ENCODE measurements at regions not wholly inside any gene's neighbourhood (a gene's known extent, or its start where the extent isn't known, plus 50 kb on each side); places are given as distances from the start of the nearest gene placed in this dataset.

- DNase-seq (ENCODE audit: low read depth): no peak
These were observed 647.7 kb downstream of the GATA3 start for GRCh38 chr10:8702181-8702580.

DNA sequence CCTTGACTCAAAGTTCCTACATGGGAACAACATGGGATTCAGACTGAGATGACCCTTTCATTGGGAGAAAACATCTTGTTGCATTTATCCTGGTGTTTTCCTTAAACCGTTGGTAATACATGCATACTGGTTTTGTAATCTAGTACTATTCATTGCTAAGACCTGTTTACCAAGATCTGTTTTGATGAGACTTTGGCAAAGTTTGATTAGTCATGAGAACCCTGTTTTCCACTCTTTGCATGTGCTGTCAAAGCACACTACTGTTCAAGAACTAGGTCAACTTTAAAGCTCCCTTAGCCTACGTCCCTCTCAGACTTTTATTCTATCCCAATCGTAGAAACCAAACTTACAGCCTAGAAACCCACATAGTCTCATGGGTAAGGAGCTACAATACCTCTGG, 650.9 kb downstream of the GATA3 start:
- DNase-seq (ENCODE audit: low read depth): no peak

DNA sequence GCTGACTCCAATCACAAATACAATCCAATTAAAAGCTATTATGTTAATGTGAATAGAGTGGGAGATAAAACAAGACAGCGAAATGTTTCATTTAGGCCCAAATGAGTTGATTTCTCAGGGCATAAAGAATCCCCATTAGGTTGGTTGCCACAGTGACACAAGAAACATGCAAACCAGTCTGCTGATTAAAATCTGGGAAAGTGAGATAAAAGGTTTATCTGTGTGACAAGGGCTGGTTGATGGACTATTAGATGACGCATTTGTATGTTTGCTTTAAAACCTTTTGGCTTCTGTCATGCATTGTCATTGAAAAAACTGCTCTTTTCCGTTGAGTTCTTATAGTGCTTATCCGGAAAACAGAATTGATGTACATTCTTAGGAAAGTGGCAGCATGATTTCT, 658.2 kb downstream of the GATA3 start:
- DNase-seq (ENCODE audit: low read depth): no peak

- no peak for DNase-seq (ENCODE audit: low read depth)
These were observed 665.5 kb downstream of the GATA3 start for GRCh38 chr10:8719971-8720370.

GRCh38 chr10:8721650-8722049, 667.2 kb downstream of the GATA3 start:
- DNase-seq (ENCODE audit: low read depth): no peak

GRCh38 chr10:8722835-8723234, 668.3 kb downstream of the GATA3 start:
- no peak for DNase-seq (ENCODE audit: low read depth)

DNA sequence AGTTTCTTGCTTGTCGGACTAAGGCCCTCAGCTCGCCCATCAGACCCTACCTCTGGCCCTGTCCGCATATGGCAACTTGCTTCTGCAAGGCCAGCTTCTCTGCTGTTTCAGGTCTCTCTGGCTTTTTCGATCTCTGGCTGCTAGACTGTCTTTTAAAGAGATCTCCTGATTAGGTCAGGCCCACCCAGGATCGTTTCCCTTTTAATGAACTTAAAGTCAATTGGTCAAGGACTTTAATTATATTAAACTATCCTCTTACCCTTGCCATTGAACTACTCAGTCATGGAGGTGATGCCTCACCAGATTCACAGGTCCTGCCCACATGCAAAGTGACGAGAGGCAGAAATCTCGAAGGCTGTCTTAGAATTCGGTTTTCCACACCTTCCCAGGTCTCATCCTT, 670.9 kb downstream of the GATA3 start:
- no peak for DNase-seq (ENCODE audit: low read depth)

DNA sequence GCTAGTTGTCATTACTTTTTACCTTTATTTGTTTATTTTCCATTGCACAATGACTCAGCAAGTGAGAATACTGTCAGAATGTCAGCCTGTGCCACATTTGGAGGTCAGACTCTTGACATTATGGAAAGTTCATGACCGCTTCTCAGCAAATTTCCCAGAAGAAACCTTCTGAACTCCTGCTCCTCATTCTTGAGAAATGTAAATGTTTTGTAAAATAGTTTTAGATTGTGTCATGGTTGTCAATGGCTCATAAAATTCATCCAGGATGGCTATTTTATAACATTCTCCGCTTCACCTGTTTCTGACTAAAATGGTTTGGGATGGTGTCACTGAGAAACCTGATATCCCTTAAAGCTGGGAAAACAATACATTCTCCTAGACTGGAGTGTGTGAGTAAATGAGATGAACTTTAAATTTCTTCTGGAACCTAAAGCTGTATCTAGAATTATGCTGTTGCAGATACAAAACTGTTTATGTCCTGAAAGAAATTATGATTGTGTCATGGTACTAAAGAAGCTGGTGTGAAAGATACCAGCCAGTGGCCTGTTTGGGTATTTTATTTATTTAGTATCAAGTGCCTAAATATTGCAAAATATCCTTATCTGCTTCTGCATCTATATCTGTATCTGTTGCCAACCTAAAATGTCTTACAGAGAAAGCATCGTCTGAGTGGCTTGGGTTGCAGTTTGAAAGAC, 671.7 kb downstream of the GATA3 start:
- DNase-seq (ENCODE audit: low read depth): no peak

- DNase-seq (ENCODE audit: low read depth): no peak
These were observed 672.2 kb downstream of the GATA3 start for GRCh38 chr10:8726779-8727084.

- DNase-seq (ENCODE audit: low read depth): no peak
These were observed 676.9 kb downstream of the GATA3 start for GRCh38 chr10:8731121-8732095.

DNA sequence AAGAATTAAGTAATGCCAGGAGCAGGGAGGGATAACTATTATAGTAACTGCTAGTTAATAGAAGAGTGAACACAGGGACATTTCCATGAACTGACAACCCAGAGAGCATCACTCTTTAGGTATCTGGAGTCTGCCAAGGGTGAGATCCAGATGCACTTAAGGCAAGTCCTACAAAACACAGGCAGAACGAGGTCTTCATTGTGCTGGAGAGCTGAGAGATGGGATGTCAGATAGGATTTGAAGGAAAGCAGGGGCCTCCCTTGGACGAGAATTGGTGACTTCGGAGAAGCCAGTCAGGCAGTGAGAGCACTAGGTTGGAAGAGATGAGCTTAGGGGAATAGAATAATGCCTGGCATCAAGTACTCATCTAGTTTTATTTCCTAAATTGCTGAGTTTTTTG, 684.5 kb downstream of the GATA3 start:
- DNase-seq (ENCODE audit: low read depth): no peak

DNA sequence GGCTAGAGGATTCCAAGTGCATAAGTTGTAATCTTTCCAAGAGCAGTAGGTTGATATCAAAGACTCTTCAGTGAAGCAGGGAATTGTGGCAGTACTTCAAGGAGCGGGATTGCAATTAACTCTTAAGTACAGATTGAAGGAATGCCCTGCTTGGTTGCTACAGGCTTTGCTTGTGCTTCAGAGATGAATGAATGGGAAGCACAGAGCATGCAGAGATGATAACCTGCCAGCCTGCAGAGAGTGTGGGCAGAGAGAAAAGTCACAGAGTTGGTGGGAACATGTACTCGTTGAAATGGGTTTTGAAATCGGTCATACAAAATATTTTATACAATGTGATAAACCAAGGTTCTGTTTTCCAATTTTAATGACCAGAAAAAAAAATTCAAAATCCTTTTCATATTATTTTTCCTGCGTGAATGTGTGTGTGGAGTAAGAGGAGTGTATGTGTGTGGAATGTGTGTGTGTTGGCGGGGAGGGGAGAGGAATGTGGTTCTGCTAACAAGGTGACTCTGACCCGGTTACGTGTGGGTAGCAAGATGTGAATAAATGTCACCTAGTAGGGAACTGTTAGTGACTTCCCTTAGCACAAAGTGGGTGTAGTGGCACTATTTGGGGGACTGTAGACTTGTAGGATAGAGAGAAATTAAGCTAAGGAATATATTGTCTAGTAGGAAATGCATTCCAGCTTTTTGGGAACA, 697.8 kb downstream of the GATA3 start:
- DNase-seq (ENCODE audit: low read depth): no peak

GRCh38 chr10:8758029-8758428, 703.5 kb downstream of the GATA3 start:
- no peak for DNase-seq (ENCODE audit: low read depth)

- DNase-seq (ENCODE audit: low read depth): no peak
These were observed 712.4 kb downstream of the GATA3 start for GRCh38 chr10:8766899-8767298.

- no peak for DNase-seq (ENCODE audit: low read depth)
These were observed 713.1 kb downstream of the GATA3 start for GRCh38 chr10:8767591-8767990.

DNA sequence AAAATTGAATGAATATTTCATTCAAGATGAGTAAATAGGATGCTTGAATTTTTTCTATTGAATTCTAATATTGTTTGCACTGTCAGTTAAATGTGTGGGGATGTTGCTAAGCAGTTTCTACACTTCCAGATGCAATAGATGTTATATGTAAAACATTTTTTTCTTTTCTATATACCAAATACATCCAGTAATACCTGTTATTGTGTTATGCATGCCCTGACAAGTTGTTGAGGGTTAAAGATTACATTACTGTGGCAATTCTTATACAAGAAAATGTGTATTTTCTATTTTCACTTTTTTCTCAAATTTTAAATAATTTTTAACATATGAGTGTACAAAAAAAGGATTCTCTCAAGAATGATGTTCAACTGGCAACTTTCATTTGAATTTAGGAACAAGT, 713.9 kb downstream of the GATA3 start:
- DNase-seq (ENCODE audit: low read depth): no peak

- no peak for DNase-seq (ENCODE audit: low read depth)
These were observed 714.4 kb downstream of the GATA3 start for GRCh38 chr10:8768852-8769251.

DNA sequence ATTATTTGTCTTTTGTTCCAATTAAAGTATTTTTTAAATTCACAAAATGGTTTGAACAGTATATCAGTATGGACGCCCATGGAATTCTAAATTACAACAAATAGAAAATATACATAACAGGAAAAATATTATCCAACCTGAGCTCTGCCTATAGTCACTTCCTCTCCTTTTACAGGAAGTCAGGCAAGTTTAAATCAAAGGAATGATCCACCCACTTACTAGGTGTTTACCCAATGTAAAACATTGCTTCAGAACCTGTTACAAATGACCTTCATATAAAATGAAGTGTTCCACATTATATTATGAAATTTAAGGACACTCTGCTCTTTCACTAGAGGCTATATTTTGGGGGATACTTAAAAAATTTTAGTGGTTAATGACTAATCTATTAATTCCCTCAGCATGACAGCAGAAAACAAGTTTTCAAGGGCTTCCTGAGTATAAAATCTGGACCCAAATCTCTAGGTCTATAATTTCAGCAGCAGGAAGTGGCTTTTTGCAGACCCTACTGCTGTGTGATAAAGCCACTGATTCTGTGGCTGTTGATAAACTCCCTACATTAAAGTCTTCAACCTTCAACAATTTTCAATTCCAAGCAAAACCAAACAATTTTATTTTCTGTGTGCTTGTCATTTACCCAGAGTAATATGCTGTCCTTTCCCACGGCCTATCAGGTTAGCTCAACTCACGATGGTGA, 722.6 kb downstream of the GATA3 start:
- DNase-seq (ENCODE audit: low read depth): no peak

DNA sequence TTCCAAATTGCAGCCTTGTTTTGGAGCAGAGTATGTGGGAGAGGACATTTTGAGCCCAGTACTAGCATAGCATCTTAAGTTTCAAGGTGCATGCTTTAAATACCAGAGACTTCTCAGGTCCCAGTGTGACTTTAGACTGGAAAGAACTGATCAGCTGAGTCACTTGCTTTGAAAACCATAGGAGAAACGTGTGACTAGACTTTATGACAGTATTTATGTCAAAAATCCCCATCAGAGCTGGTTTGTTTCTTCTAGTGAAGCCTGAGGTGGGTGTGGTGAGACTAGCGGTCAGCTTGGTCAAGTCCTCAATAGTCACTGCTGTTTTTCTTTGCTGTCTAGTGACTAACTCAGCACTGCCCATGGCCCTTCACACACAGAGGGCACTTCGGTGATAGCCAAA, 724.2 kb downstream of the GATA3 start:
- no peak for DNase-seq (ENCODE audit: low read depth)

DNA sequence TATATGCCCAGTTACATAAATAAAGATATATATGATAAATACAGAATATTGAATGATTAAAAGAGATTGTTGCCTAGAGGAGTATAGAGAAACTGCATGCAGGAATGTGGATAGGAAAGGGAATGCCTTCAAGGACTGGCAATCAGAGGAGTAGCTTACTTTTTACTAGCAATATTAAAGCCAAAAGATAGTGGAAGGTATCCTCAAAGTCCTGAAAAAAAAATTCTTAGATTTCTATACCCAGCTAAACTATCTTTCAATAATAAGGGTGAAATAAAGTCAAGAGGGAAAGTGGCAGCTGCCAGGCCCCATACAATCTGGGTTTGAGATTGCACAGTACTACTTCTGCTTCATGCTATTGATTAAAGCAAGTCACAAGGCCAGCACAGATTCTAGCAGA, 733.2 kb downstream of the GATA3 start:
- no peak for DNase-seq (ENCODE audit: low read depth)

- no peak for DNase-seq (ENCODE audit: low read depth)
These were observed 735.9 kb downstream of the GATA3 start for GRCh38 chr10:8790390-8790789.

- DNase-seq (ENCODE audit: low read depth): no peak
These were observed 740.4 kb downstream of the GATA3 start for GRCh38 chr10:8794860-8795259.
